HUES64 (cell line): ENCODE measurements at regions not wholly inside any gene's neighbourhood (a gene's known extent, or its start where the extent isn't known, plus 50 kb on each side); places are given as distances from the start of the nearest gene placed in this dataset.
"Not testable (repeated sequence)": the region's sequence is repeated elsewhere in the genome, so short reads cannot be mapped to it uniquely, and the experiment has no call there.

Experiments used
- H3K27ac ChIP-seq: 2 replicates; pipeline ENCODE4 v1.7.0; 2013; ENCODE audit warnings: low read depth, low read length, inconsistent platforms
- H3K27me3 ChIP-seq: 2 replicates; pipeline ENCODE4 v1.6.1; 2013; ENCODE audit warnings: mild to moderate bottlenecking, low read length; ENCODE audit not compliant: insufficient read depth
- H3K36me3 ChIP-seq: 2 replicates; pipeline ENCODE4 v1.6.1; 2013; ENCODE audit warnings: mild to moderate bottlenecking, low read length; ENCODE audit not compliant: insufficient read depth
- H3K4me1 ChIP-seq: 2 replicates; pipeline ENCODE4 v1.6.1; 2013; ENCODE audit warnings: mild to moderate bottlenecking, low read length, moderate library complexity; ENCODE audit not compliant: insufficient read depth
- H3K4me3 ChIP-seq: 2 replicates; pipeline ENCODE4 v1.5.1; 2013; ENCODE audit warnings: mild to moderate bottlenecking, low read length, moderate library complexity
- H3K9ac ChIP-seq: 2 replicates; pipeline ENCODE4 v1.6.1; 2013; ENCODE audit warnings: mild to moderate bottlenecking, low read depth, low read length
- H3K9me3 ChIP-seq: 2 replicates; pipeline ENCODE4 v1.6.1; 2013; ENCODE audit warnings: low read depth, low read length; ENCODE audit not compliant: insufficient read depth
- WGBS: fragments of 150-250, 120-280 bp; methylation state at CpG from one replicate; pipeline ENCODE4 v1.1.7; 2013; ENCODE audit warnings: missing lambda C conversion rate; 5-methylcytosine and 5-hydroxymethylcytosine counted together

DNA sequence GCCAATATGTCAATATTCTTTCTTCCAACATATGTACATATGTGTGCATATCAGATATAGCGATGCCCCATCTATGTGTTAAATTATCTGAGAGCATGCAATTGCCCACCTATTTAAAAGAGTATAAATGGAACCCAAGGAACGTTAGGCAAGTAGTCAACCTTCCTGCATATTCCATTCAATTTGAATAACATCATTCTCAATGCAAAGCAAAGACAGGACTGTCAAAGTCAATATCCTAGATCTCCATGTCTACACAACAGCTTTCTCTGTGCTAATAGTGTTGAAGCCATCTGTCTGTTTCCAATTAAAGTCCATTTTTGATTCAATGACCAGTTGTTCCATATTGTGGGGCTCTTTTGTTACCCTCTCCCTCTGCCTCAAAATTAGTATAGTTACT is 85.3 kb upstream of the COX7C start:
- Histone ChIP-seq H3K27ac (no peak overlapping the region), H3K4me1 (no peaks in the 10 kb centered on the region), H3K27me3 (no peaks in the 10 kb centered on the region), H3K9ac (no peak overlapping the region), H3K9me3 (no peaks in the 10 kb centered on the region), H3K36me3 (no peaks in the 10 kb centered on the region), H3K4me3 (no peak overlapping the region)
- 90% methylated on average over 2 of the region's 2 CpGs for WGBS

DNA sequence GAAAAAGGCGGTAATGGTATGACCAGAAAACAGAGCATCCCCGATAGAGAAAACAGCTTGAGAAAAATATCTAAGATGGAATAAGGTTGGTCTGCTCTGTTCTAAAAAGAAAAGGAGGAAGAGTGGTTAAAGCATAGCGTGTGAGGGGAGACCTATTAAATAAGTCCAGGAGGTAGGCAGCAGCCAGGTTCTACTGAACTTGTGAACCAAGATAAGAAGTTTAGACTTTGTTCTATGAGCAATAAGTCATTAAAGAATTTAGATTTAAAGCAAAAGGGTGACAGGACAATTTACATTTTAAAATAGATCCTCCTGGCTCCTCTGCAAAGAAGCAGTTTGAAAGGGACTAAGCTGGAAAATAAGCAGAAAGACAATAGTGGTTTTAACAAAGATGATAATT is 81.3 kb upstream of the COX7C start:
- WGBS, result 93% methylated on average over 3 of the region's 3 CpGs
- no peak overlapping the region for H3K27ac ChIP-seq
- no peaks in the 10 kb centered on the region for H3K4me1 ChIP-seq
- H3K4me3 ChIP-seq, result no peak overlapping the region
- no peaks in the 10 kb centered on the region for H3K36me3 ChIP-seq
- H3K9me3 ChIP-seq, result no peaks in the 10 kb centered on the region
- no peak overlapping the region for H3K9ac ChIP-seq
- H3K27me3 ChIP-seq, result no peaks in the 10 kb centered on the region

DNA sequence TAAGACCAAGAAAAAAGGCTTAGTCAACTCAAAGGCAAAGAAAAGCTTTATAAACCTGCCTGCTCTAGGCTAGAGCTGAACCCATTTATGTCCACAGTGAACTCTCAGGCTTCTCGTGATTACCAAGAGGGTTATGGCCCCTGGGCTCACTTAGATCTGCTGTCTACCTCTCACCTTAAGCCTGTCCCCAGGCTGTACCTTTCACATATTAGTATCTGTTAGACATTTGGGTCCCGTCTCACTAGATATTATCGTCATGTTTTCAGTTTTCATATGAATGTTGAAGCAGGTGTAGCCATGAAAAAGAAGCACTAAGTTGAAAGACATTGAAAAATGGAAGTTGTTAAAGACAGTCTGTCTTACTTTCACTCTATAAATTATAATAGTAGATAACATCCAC is 75.2 kb upstream of the COX7C start:
- 95% methylated on average over 3 of the region's 3 CpGs for WGBS
- no peaks in the 10 kb centered on the region for H3K36me3 ChIP-seq
- no peaks in the 10 kb centered on the region for H3K9me3 ChIP-seq
- H3K4me3 ChIP-seq, result no peak overlapping the region
- H3K9ac ChIP-seq, result no peak overlapping the region
- H3K27me3 ChIP-seq, result no peaks in the 10 kb centered on the region
- H3K4me1 ChIP-seq, result no peaks in the 10 kb centered on the region
- no peak overlapping the region for H3K27ac ChIP-seq

DNA sequence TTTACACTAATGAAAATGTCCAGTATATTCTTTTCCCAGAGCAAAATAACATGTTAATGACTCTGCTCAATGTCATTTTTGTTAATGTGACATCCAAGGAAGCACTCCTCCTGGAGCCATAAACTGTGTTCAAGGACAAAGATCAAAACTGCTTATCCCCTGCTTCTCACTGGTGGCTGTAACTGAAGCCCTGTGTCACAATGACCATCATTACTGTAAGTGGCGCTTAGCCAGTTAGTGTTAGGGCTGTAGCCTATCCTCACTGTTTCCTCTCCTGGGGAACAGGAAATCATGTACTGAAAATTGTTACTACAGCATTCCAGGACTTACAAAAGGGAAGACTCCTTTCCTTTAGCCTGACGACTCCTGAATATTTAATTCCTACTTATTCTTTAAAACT is 71.7 kb upstream of the COX7C start:
- Histone ChIP-seq H3K9me3 (no peaks in the 10 kb centered on the region), H3K27me3 (no peaks in the 10 kb centered on the region), H3K4me3 (no peak overlapping the region), H3K27ac (no peak overlapping the region), H3K9ac (no peak overlapping the region), H3K4me1 (no peaks in the 10 kb centered on the region), H3K36me3 (no peaks in the 10 kb centered on the region)
- 66% methylated on average over 2 of the region's 2 CpGs for WGBS

DNA sequence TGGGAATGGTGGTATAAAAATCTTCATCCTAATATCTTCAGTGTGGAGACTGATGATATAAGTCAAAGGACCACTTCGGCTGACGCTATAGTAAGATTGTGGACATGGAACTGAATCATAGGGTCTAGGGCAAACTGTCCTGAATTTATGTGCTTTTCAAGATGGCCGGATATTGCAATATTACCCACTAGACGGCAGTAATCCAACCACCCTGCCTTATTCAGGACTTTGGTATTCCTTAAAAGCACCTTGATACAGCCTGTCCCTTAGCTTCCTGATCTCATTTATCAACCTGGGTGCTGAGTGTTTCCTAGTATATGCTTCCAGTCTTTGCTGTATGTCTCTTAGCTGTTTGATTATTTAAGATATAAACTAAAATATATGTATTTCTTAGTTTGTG is 71.2 kb upstream of the COX7C start:
- Histone ChIP-seq H3K4me3 (no peak overlapping the region), H3K4me1 (no peaks in the 10 kb centered on the region), H3K9me3 (no peaks in the 10 kb centered on the region), H3K9ac (no peak overlapping the region), H3K27ac (no peak overlapping the region), H3K36me3 (no peaks in the 10 kb centered on the region), H3K27me3 (no peaks in the 10 kb centered on the region)
- WGBS, result 89% methylated on average over 4 of the region's 4 CpGs

DNA sequence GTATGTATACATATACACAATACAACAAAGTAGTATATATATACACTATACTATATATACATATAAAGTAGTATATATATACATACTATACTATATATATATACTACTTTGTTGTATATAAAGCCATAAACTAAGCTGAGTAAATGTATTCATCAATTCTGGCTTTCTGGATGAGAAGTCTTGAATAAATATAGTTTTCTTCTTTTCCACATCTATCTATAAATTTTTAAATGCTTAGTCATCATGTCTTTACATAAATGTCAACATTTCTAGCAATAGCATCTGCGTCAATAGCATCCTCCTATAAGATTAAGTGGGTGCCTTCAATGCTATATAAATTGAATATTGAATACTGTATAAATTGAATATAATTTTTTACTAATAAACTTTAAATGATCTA is 63.1 kb upstream of the COX7C start:
- Histone ChIP-seq H3K27me3 (no peaks in the 10 kb centered on the region), H3K4me3 (no peak overlapping the region), H3K9ac (no peak overlapping the region), H3K36me3 (no peaks in the 10 kb centered on the region), H3K9me3 (no peaks in the 10 kb centered on the region), H3K4me1 (peaks cover 5% of the 10 kb centered on the region), H3K27ac (no peak overlapping the region)
- WGBS, result no CpG with 5 or more reads among the region's 1 CpG

DNA sequence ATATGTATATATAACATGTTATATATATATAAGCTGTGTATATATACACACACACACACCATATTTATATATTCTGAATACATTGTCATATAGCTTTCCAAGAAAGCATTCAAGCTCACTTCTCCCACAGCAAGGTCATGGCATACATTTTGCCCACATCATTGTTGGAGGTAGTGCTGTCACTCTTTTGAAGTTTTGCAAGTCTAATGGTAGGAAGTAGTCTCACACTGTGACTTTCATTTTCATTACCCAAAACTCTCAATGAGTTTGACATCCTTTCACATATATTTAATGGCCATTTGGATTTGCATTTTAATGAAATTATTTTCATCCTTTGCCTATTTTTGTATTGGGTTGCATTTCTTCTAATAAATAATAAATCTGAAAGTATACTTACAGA is 59.8 kb upstream of the COX7C start:
- Histone ChIP-seq H3K36me3 (no peaks in the 10 kb centered on the region), H3K9ac (no peak overlapping the region), H3K9me3 (no peaks in the 10 kb centered on the region), H3K4me3 (no peak overlapping the region), H3K27me3 (no peaks in the 10 kb centered on the region), H3K27ac (no peak overlapping the region), H3K4me1 (peaks cover 5% of the 10 kb centered on the region)

DNA sequence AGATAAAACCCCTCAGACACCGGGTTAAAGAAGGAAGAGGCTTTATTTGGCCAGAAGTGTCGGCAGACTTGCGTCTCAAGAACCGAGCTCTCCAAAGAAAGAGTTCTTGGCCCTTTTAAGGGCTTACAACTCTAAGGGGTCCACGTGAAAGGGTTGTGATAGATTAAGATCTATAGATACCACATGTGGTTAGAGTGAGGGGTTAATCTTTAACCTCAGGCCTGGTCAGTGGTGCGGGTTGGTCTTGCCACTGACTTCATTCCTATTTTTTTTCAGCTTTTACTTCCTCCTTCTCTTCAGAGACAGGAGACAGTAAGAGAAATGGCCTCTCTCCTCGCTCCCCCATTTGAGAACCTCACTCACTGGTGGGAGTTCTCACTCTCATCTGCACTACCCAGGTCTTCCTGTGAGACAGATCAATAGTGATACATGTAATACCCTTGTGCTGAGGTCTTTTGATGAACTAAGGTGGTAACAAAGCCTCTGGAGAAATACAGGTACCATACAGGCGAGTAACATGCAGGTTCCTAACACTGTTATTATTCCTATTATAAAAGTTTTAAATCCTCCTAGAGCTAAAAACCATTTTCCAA is 52.4 kb upstream of the COX7C start:
- Histone ChIP-seq H3K36me3 (no peaks in the 10 kb centered on the region), H3K9me3 (no peaks in the 10 kb centered on the region), H3K27me3 (no peaks in the 10 kb centered on the region), H3K4me1 (no peaks in the 10 kb centered on the region), H3K27ac (no peak overlapping the region), H3K9ac (no peak overlapping the region), H3K4me3 (no peak overlapping the region)
- 86% methylated on average over 8 of the region's 8 CpGs for WGBS

DNA sequence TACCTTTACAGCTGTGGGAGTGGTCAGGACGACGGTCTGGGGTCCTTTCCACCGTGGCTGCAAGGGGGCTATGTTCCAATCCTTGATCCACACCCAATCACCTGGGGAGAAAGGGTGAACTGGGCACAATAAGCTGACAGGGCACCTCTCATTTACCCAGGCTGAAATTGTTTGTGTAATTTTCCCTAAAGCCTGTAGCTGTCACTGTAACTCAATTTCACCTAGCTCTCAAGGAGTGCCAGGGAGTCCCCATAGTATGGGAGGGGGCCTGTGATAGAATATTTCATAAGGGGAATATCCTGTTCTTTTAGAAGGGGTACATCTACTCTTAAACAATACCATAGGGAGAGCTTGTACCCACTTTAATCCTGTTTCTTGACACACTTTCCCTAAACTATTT is 51.7 kb upstream of the COX7C start:
- not testable (repeated sequence) for H3K4me1 ChIP-seq, H3K27me3 ChIP-seq, H3K9me3 ChIP-seq, H3K4me3 ChIP-seq, H3K36me3 ChIP-seq, H3K27ac ChIP-seq, H3K9ac ChIP-seq
- 66% methylated on average over 3 of the region's 3 CpGs for WGBS
